Mesenteric fat pad (tissue), 1 donor: ENCODE measurements at regions not wholly inside any gene's neighbourhood (a gene's known extent, or its start where the extent isn't known, plus 50 kb on each side); places are given as distances from the start of the nearest gene placed in this dataset.

Source experiments
- DNase-seq: peaks from one replicate; pipeline ENCODE4 v3.0.0-alpha.2; 2020; ENCODE audit warnings: low spot score
- donor health status: DM: yes; HTN: yes; CAD: no.

GRCh38 chr17:79142375-79142774, 67.8 kb downstream of the ENGASE start:
- no peak for DNase-seq

GRCh38 chr17:79141578-79142355, 67.1 kb downstream of the ENGASE start:
- DNase-seq = no peak

- DNase-seq = no peak
These were observed 64.2 kb downstream of the ENGASE start for GRCh38 chr17:79138826-79139225.

GRCh38 chr17:79137789-79138165, 63.2 kb downstream of the ENGASE start:
- no peak for DNase-seq

GRCh38 chr17:79137015-79137788, 62.6 kb downstream of the ENGASE start:
- no peak for DNase-seq

GRCh38 chr17:79136596-79136995, 62.0 kb downstream of the ENGASE start:
- DNase-seq = no peak
